Neural progenitor cell (in vitro differentiated cells): ENCODE measurements at regions not wholly inside any gene's neighbourhood (a gene's known extent, or its start where the extent isn't known, plus 50 kb on each side); places are given as distances from the start of the nearest gene placed in this dataset.

Source experiments
- DNase-seq: peaks from one replicate; pipeline ENCODE4 v3.0.0-alpha.2; 2016; ENCODE audit warnings: low spot score
- H2AFZ ChIP-seq: fragments of 200-600 bp; sonication (generic); replicated peaks from 2 replicates; pipeline ENCODE4 v1.6.1; 2016; ENCODE audit warnings: antibody characterized with exemption
- H3F3A ChIP-seq: fragments of 200-600 bp; sonication (generic); 2 replicates; pipeline ENCODE4 v1.6.1; 2016; ENCODE audit warnings: antibody characterized with exemption, low read depth
- H3K27ac ChIP-seq: fragments of 200-600 bp; sonication (generic); 2 replicates; pipeline ENCODE4 v1.5.1; 2016; ENCODE audit warnings: mild to moderate bottlenecking
- H3K27me3 ChIP-seq: fragments of 200-600 bp; sonication (generic); 2 replicates; pipeline ENCODE4 v1.6.1; 2016; ENCODE audit warnings: mild to moderate bottlenecking, moderate library complexity
- H3K36me3 ChIP-seq: fragments of 200-600 bp; sonication (generic); 2 replicates; pipeline ENCODE4 v1.5.1; 2016
- H3K4me1 ChIP-seq: fragments of 200-600 bp; sonication (generic); 2 replicates; pipeline ENCODE4 v1.6.1; 2016; ENCODE audit warnings: mixed run types
- H3K4me2 ChIP-seq: fragments of 200-600 bp; sonication (generic); 2 replicates; pipeline ENCODE4 v1.6.1; 2016
- H3K4me3 ChIP-seq: fragments of 200-600 bp; sonication (generic); 2 replicates; pipeline ENCODE4 v1.5.1; 2016
- H3K79me2 ChIP-seq: fragments of 200-600 bp; sonication (generic); 2 replicates; pipeline ENCODE4 v1.6.1; 2016; ENCODE audit warnings: low read depth
- H3K9ac ChIP-seq: fragments of 200-600 bp; sonication (generic); 2 replicates; pipeline ENCODE4 v1.6.1; 2016
- H3K9me3 ChIP-seq: fragments of 200-600 bp; sonication (generic); 2 replicates; pipeline ENCODE4 v1.5.1; 2016; ENCODE audit warnings: low read depth
- H4K20me1 ChIP-seq: fragments of 200-600 bp; sonication (generic); 2 replicates; pipeline ENCODE4 v1.6.1; 2016; ENCODE audit warnings: low read depth
- H3K27ac Mint-ChIP-seq: 3 replicates; pipeline ENCODE4 v1.8.0; 2021; ENCODE audit warnings: mixed read lengths
- H3K27me3 Mint-ChIP-seq: 2 replicates; pipeline ENCODE4 v1.8.0; 2022; ENCODE audit warnings: low read depth, mild to moderate bottlenecking, inconsistent platforms, moderate library complexity, mixed read lengths; ENCODE audit not compliant: insufficient read depth
- H3K36me3 Mint-ChIP-seq: 3 replicates; pipeline ENCODE4 v1.8.0; 2021; ENCODE audit warnings: mixed read lengths
- H3K4me1 Mint-ChIP-seq: 3 replicates; pipeline ENCODE4 v1.8.0; 2021; ENCODE audit warnings: mixed read lengths
- H3K4me3 Mint-ChIP-seq: 3 replicates; pipeline ENCODE4 v1.8.0; 2021; ENCODE audit warnings: mild to moderate bottlenecking, moderate library complexity, mixed read lengths
- H3K9me3 Mint-ChIP-seq: 3 replicates; pipeline ENCODE4 v1.8.0; 2020; ENCODE audit warnings: mixed read lengths
- EZH2 ChIP-seq: fragments of 200-600 bp; sonication (generic); IDR thresholded peaks from 2 replicates; pipeline ENCODE4 v1.6.1; 2017; ENCODE audit warnings: antibody characterized with exemption, mild to moderate bottlenecking, moderate library complexity
- EZH2phosphoT487 ChIP-seq: fragments of 200-600 bp; sonication (generic); IDR thresholded peaks from 2 replicates; pipeline ENCODE4 v1.6.1; 2017; ENCODE audit warnings: antibody characterized with exemption
- TF ChIP-seq, protein P1 (sequence below): fragments of 200-600 bp; sonication (generic); IDR thresholded peaks from 2 replicates; pipeline ENCODE4 v1.5.1; 2017; ENCODE audit warnings: antibody characterized with exemption, mild to moderate bottlenecking

DNA sequence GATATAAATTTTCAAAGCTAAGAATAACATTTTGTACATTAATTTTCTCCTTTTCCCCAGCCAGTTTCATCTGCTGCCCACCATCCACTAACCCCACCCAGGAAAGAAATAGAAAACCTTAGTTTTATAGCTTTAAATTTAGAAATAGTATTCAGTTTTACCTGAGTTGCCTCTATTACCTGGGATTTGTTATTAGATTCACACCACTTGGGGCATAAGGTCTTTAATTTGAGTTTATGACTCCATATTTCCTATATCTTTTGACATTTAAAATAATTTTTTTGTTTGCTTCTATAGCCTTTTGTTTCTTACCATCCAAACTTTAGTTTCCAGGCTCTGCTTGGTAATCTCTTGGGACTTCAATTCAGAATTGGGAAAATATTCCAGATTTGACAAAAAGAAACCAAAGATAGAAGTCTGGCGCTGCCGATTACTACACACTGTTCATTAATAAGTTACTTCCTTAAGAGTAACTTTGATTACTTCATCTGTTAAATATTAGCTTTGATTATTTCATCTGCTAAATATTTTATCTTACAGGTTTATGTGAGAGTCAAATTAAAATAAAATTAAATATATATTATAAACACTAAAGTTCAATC is 485.5 kb upstream of the FOXG1 start:
- Mint-ChIP-seq H3K4me3 (no peak overlapping the region), H3K27ac (no peak overlapping the region), H3K4me1 (no peaks in the 10 kb centered on the region), H3K9me3 (no peaks in the 10 kb centered on the region), H3K27me3 (no peaks in the 10 kb centered on the region), H3K36me3 (no peaks in the 10 kb centered on the region)
- Histone ChIP-seq H3K27me3 (no peaks in the 10 kb centered on the region), H3K9ac (no peak overlapping the region), H3K4me2 (no peak overlapping the region), H3K27ac (no peak overlapping the region), H3K79me2 (no peaks in the 10 kb centered on the region), H3F3A (no peaks in the 10 kb centered on the region), H3K9me3 (no peaks in the 10 kb centered on the region), H4K20me1 (no peaks in the 10 kb centered on the region), H3K4me1 (no peaks in the 10 kb centered on the region), H3K4me3 (no peak overlapping the region), H2AFZ (no peak overlapping the region), H3K36me3 (no peaks in the 10 kb centered on the region)
- no peak for TF ChIP-seq EZH2
- TF ChIP-seq, protein P1, sequence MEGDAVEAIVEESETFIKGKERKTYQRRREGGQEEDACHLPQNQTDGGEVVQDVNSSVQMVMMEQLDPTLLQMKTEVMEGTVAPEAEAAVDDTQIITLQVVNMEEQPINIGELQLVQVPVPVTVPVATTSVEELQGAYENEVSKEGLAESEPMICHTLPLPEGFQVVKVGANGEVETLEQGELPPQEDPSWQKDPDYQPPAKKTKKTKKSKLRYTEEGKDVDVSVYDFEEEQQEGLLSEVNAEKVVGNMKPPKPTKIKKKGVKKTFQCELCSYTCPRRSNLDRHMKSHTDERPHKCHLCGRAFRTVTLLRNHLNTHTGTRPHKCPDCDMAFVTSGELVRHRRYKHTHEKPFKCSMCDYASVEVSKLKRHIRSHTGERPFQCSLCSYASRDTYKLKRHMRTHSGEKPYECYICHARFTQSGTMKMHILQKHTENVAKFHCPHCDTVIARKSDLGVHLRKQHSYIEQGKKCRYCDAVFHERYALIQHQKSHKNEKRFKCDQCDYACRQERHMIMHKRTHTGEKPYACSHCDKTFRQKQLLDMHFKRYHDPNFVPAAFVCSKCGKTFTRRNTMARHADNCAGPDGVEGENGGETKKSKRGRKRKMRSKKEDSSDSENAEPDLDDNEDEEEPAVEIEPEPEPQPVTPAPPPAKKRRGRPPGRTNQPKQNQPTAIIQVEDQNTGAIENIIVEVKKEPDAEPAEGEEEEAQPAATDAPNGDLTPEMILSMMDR = no peak
- TF ChIP-seq EZH2phosphoT487 = no peak
- no peak for DNase-seq

GRCh38 chr14:28284546-28285300 is 481.9 kb upstream of the FOXG1 start:
- Histone ChIP-seq H4K20me1 (no peaks in the 10 kb centered on the region), H3F3A (no peaks in the 10 kb centered on the region), H3K79me2 (no peaks in the 10 kb centered on the region), H2AFZ (no peak overlapping the region), H3K9ac (no peak overlapping the region), H3K4me3 (no peak overlapping the region), H3K27ac (no peak overlapping the region), H3K27me3 (no peaks in the 10 kb centered on the region), H3K9me3 (no peaks in the 10 kb centered on the region), H3K4me2 (no peak overlapping the region), H3K4me1 (no peaks in the 10 kb centered on the region), H3K36me3 (no peaks in the 10 kb centered on the region)
- H3K27me3 Mint-ChIP-seq = no peaks in the 10 kb centered on the region
- no peak overlapping the region for H3K27ac Mint-ChIP-seq
- TF ChIP-seq EZH2 = no peak
- no peak for TF ChIP-seq EZH2phosphoT487
- TF ChIP-seq, protein P1 = no peak
- no peaks in the 10 kb centered on the region for H3K9me3 Mint-ChIP-seq
- no peaks in the 10 kb centered on the region for H3K36me3 Mint-ChIP-seq
- no peak overlapping the region for H3K4me3 Mint-ChIP-seq
- DNase-seq = no peak
- no peaks in the 10 kb centered on the region for H3K4me1 Mint-ChIP-seq

DNA sequence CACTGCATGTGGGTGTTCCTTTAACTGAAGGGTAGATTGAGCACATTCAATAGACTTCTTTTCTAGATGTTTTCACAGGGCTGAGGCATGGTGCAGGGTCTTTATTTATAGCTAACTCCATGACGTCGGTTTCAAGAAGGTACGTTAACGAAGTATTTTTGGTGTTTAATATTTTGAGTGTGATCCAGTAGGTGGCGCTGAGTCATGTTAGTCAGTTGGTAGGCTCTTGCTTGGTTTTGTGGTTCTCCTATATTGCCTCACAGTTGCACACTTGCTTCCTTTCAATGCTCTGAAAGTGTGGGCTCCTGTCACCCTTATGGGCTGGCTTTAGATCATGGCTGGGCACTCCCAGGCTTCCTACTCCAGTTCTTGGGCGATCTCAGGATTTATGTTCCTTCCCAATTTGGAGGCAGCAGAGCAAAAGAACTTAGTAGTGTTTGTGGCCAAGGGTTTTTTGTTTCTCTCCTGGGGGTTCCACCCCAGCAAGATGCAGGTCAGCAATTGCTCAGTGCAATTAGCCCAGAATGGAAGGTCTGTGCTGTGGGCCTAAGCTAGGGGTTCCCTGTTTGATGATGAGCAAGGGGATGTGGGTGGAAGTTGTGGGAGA is 471.6 kb upstream of the FOXG1 start:
- H3K4me1 ChIP-seq = peaks cover 8% of the 10 kb centered on the region
- no peak overlapping the region for H3K4me3 Mint-ChIP-seq
- TF ChIP-seq EZH2phosphoT487 (no peak), EZH2 (no peak)
- TF ChIP-seq, protein P1 = peak; percentile 62
- H3K9me3 ChIP-seq = no peaks in the 10 kb centered on the region
- no peak overlapping the region for H3K4me3 ChIP-seq
- H4K20me1 ChIP-seq = no peaks in the 10 kb centered on the region
- H3K79me2 ChIP-seq = no peaks in the 10 kb centered on the region
- H3K9me3 Mint-ChIP-seq = peaks cover 7% of the 10 kb centered on the region
- H3K4me1 Mint-ChIP-seq = no peaks in the 10 kb centered on the region
- no peaks in the 10 kb centered on the region for H3K27me3 ChIP-seq
- no peaks in the 10 kb centered on the region for H3K36me3 Mint-ChIP-seq
- H3K27me3 Mint-ChIP-seq = peaks cover 6% of the 10 kb centered on the region
- H3K9ac ChIP-seq = no peak overlapping the region
- peak overlapping the region; percentile 78 for H2AFZ ChIP-seq
- H3K4me2 ChIP-seq = no peak overlapping the region
- no peaks in the 10 kb centered on the region for H3F3A ChIP-seq
- no peaks in the 10 kb centered on the region for H3K36me3 ChIP-seq
- DNase-seq = peak; percentile 54
- no peak overlapping the region for H3K27ac Mint-ChIP-seq
- H3K27ac ChIP-seq = no peak overlapping the region
